GM06990 (cell line): ENCODE measurements at regions not wholly inside any gene's neighbourhood (a gene's known extent, or its start where the extent isn't known, plus 50 kb on each side); places are given as distances from the start of the nearest gene placed in this dataset.

ENCODE experiments used
- DNase-seq: peaks from one replicate; pipeline ENCODE4 v3.0.0-alpha.2; 2011; ENCODE audit not compliant: insufficient read length; ENCODE audit errors: extremely low read depth
- H3K27me3 ChIP-seq: replicated peaks from 2 replicates; pipeline ENCODE4 v1.6.0; 2011; ENCODE audit warnings: low read length; ENCODE audit not compliant: control insufficient read depth, insufficient read depth
- H3K36me3 ChIP-seq: 2 replicates; pipeline ENCODE4 v1.5.1; 2011; ENCODE audit warnings: low read length; ENCODE audit not compliant: control insufficient read depth, insufficient read depth
- H3K4me3 ChIP-seq: replicated peaks from 2 replicates; pipeline ENCODE4 v1.5.1; 2011; ENCODE audit warnings: low read depth, mild to moderate bottlenecking, control low read depth, low read length
- CTCF ChIP-seq: IDR thresholded peaks from 2 replicates; pipeline ENCODE4 v1.5.1; 2011; ENCODE audit warnings: low read length, control low read depth, mild to moderate bottlenecking, inconsistent platforms; ENCODE audit not compliant: insufficient read depth, poor library complexity, severe bottlenecking

GRCh38 chr6:87959083-87959482 lies 88.6 kb upstream of the SPACA1 start:
- no peak for TF ChIP-seq CTCF
- no peak overlapping the region for H3K4me3 ChIP-seq
- H3K36me3 ChIP-seq = no peaks in the 10 kb centered on the region
- no peak for DNase-seq
- no peaks in the 10 kb centered on the region for H3K27me3 ChIP-seq

DNA sequence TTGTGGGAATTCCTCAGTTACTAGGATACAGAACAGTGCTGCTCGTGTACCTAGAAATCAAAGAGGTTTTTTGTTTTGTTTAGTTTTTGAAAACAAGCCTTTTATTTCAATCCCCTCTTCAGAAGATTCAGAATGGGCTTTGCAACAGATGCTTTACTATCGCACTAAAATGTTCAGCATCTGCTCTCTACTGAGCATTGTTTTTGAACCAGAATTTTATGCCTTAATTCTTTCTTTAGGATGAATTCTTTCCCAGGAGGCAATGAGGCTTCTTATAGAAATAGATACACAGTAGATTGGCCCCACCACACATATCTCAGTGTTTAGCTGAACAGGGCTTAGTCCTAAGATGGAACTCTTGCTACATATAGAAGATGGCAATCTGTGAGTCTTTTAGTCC lies 95.9 kb upstream of the SPACA1 start:
- Histone ChIP-seq H3K36me3 (no peaks in the 10 kb centered on the region), H3K27me3 (no peaks in the 10 kb centered on the region), H3K4me3 (no peak overlapping the region)
- TF ChIP-seq CTCF = no peak
- no peak for DNase-seq

DNA sequence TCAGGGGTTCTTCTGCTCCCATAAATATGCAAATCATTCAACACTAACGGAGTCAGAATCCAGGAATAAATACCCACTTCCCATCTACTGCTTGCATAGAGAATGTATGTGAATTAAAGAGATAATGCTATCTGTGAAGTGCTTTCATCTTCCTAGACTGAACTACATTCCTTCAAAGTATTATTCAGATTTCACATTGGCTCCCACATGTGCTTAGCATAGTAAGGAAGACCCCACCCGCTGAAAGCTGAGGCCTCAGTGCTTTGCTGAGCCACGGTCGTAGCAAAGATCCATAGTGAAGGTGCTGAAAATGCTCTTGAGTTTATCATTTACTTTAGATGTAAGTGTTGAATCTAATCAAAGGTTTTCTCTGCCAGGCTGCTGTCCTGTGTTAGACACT lies 97.0 kb upstream of the SPACA1 start:
- no peak for DNase-seq
- Histone ChIP-seq H3K27me3 (no peaks in the 10 kb centered on the region), H3K36me3 (no peaks in the 10 kb centered on the region), H3K4me3 (no peak overlapping the region)
- TF ChIP-seq CTCF = no peak

DNA sequence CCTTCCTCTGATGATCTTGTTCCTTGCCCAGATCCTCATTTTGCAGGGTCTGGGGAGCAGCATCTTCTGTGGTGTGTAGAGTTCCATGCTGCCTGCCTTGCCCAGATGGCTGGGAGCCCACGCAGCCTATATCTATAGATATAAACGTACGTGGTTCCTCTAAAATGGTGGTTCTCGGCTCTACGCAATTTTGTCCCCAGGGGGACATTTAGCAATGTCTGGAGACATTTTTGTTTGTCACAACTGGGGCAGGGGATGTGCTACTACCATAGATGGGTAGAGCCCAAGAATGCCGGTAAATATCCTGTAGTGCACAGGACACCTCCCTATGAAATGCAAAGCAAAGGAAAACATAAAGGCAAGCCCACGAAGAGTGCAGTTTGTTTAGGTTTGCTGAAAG lies 98.4 kb upstream of the SPACA1 start:
- no peak overlapping the region for H3K4me3 ChIP-seq
- no peak for DNase-seq
- H3K27me3 ChIP-seq = no peaks in the 10 kb centered on the region
- no peak for TF ChIP-seq CTCF
- no peaks in the 10 kb centered on the region for H3K36me3 ChIP-seq

DNA sequence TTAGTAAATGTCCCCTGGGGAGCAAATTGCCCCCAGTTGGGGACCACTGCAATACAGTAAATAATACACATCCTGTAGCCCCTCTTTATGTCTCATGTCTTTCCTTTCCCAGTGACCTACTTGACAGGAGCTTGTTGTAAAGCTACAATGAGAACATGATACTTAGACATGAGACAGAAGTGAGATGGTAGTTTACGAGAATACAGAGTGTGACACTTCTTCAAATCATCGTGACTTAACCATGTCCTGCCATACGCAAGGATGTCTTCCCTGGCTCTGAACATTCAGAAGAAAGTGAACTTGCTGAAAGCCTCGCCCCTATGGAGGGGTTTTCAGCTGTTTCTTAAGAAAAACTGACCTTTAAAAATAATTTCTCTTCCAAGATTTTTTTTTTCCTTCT lies 101.0 kb upstream of the SPACA1 start:
- DNase-seq = no peak
- Histone ChIP-seq H3K36me3 (no peaks in the 10 kb centered on the region), H3K27me3 (no peaks in the 10 kb centered on the region), H3K4me3 (no peak overlapping the region)
- no peak for TF ChIP-seq CTCF

GRCh38 chr6:87945966-87946365 lies 101.7 kb upstream of the SPACA1 start:
- Histone ChIP-seq H3K27me3 (no peaks in the 10 kb centered on the region), H3K4me3 (no peak overlapping the region), H3K36me3 (no peaks in the 10 kb centered on the region)
- TF ChIP-seq CTCF = no peak
- no peak for DNase-seq
